Mammary epithelial cell (primary cell): ENCODE measurements at regions not wholly inside any gene's neighbourhood (a gene's known extent, or its start where the extent isn't known, plus 50 kb on each side); places are given as distances from the start of the nearest gene placed in this dataset.

Source experiments
- EZH2 ChIP-seq: IDR thresholded peaks from 2 replicates; pipeline ENCODE4 v1.6.1; 2012; ENCODE audit warnings: low read length, inconsistent platforms, borderline replicate concordance
- TF ChIP-seq, protein P1 (sequence below), 2 donors: IDR thresholded peaks in 1 of 2; conservative IDR thresholded peaks in 1 of 2; 2 replicates each; pipeline ENCODE4 v1.5.1; 2011 to 2012; ENCODE audit warnings: inconsistent platforms in 2 of 2, low read length in 2 of 2, mild to moderate bottlenecking in 2 of 2, control low read depth in 1 of 2, low read depth in 1 of 2; ENCODE audit not compliant: insufficient read depth in 1 of 2; ENCODE audit errors: extremely low read depth in 1 of 2

DNA sequence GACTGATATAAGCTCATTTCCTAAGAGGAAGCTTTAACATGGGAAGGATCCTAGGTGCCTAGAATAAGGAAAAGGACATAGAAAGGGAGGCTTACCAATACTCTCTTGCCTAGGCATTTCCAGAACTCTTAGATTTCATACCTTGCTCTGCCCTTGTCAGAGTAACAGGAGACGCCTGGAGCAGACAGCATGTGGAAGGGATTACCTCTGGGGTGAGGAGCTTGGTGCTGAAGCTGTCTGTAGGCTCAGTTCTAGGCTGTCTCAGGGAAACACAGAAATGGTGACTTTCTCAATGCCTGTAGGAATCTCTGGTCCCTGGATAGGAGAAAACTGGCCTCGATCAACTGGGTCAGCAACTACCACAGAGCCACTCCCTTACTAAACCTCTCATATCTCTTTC lies 150.0 kb downstream of the SLC4A3 start:
- TF ChIP-seq, protein P1, sequence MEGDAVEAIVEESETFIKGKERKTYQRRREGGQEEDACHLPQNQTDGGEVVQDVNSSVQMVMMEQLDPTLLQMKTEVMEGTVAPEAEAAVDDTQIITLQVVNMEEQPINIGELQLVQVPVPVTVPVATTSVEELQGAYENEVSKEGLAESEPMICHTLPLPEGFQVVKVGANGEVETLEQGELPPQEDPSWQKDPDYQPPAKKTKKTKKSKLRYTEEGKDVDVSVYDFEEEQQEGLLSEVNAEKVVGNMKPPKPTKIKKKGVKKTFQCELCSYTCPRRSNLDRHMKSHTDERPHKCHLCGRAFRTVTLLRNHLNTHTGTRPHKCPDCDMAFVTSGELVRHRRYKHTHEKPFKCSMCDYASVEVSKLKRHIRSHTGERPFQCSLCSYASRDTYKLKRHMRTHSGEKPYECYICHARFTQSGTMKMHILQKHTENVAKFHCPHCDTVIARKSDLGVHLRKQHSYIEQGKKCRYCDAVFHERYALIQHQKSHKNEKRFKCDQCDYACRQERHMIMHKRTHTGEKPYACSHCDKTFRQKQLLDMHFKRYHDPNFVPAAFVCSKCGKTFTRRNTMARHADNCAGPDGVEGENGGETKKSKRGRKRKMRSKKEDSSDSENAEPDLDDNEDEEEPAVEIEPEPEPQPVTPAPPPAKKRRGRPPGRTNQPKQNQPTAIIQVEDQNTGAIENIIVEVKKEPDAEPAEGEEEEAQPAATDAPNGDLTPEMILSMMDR (conservative IDR thresholded peaks at IDR 0.05 in 1 of 2, IDR thresholded peaks at IDR 0.05 in 1 of 2; ENCODE audit: extremely low read depth in 1 of 2, insufficient read depth in 1 of 2, low read depth in 1 of 2, low read length in 2 of 2), result no peak
- no peak for TF ChIP-seq EZH2
